Tibial nerve (tissue), 3 donors: ENCODE measurements at regions not wholly inside any gene's neighbourhood (a gene's known extent, or its start where the extent isn't known, plus 50 kb on each side); places are given as distances from the start of the nearest gene placed in this dataset.

Experiments used
- POLR2A ChIP-seq, 2 donors: fragments of 450-650 bp; IDR thresholded peaks; one replicate each; pipeline ENCODE4 v1.6.1; 2017; ENCODE audit warnings: antibody characterized with exemption in 2 of 2, mild to moderate bottlenecking in 2 of 2, moderate library complexity in 2 of 2
- TF ChIP-seq, protein P1 (sequence below), 5 experiments: fragments of 200-600 bp in 3 of 5; fragments of 450-650 bp in 2 of 5; sonication (generic) in 3 of 5; IDR thresholded peaks; one replicate each; pipeline ENCODE4 v1.5.1; 2016 to 2019; ENCODE audit warnings: antibody characterized with exemption in 5 of 5, mild to moderate bottlenecking in 3 of 5, moderate library complexity in 2 of 5

DNA sequence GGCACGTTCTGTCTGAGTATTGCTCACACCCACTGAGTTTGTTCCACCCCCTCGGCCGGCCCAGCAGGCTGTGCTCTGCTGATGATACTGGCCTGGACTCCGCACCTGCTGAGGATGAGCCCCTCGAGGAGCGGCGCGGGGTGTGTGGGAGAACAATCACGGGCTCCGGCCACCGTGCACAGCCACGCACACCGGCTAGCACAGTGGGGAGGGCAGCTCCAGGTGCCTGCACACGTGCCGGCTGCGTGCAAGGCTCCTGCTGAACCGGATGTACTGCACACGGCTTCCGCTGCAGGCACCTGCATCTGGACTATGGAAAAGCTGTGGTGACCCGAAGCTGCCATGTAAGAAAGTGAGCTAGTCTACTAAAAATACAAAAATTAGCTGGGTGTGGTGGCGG, 485.2 kb upstream of the CDH9 start:
- TF ChIP-seq POLR2A (IDR thresholded peaks at IDR 0.05): no peak
- TF ChIP-seq, protein P1, sequence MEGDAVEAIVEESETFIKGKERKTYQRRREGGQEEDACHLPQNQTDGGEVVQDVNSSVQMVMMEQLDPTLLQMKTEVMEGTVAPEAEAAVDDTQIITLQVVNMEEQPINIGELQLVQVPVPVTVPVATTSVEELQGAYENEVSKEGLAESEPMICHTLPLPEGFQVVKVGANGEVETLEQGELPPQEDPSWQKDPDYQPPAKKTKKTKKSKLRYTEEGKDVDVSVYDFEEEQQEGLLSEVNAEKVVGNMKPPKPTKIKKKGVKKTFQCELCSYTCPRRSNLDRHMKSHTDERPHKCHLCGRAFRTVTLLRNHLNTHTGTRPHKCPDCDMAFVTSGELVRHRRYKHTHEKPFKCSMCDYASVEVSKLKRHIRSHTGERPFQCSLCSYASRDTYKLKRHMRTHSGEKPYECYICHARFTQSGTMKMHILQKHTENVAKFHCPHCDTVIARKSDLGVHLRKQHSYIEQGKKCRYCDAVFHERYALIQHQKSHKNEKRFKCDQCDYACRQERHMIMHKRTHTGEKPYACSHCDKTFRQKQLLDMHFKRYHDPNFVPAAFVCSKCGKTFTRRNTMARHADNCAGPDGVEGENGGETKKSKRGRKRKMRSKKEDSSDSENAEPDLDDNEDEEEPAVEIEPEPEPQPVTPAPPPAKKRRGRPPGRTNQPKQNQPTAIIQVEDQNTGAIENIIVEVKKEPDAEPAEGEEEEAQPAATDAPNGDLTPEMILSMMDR (IDR thresholded peaks at IDR 0.05): no peak
